Activated CD4-positive, alpha-beta memory T cell treated with anti-CD3 and anti-CD28 coated beads, Interleukin-2, amount 10 ng/mL, durations not matched to agents 7 days and 5 days (primary cell): ENCODE measurements at regions not wholly inside any gene's neighbourhood (a gene's known extent, or its start where the extent isn't known, plus 50 kb on each side); places are given as distances from the start of the nearest gene placed in this dataset.
"Not testable (repeated sequence)": the region's sequence is repeated elsewhere in the genome, so short reads cannot be mapped to it uniquely, and the experiment has no call there.

Experiments
- CTCF ChIA-PET: fragments of 350-600 bp; sonication (Branson Sonifier 250); formaldehyde crosslinking; loops from one replicate; lab custom pipeline; 2021; ENCODE audit warnings: antibody characterized with exemption, inconsistent platforms; lab: Charles Lee
- POLR2A ChIA-PET: fragments of 350-600 bp; sonication (Branson Sonifier 250); formaldehyde crosslinking; loops from one replicate; lab custom pipeline; 2021; ENCODE audit warnings: antibody characterized with exemption; lab: Charles Lee
- DNase-seq: peaks from one replicate; pipeline ENCODE4 v3.0.0-alpha.2; 2020
- H3K27ac Mint-ChIP-seq: one replicate; pipeline ENCODE4 v1.8.0; 2021; ENCODE audit warnings: mild to moderate bottlenecking, mixed read lengths
- H3K27me3 Mint-ChIP-seq: one replicate; pipeline ENCODE4 v1.8.0; 2021; ENCODE audit warnings: mixed read lengths
- H3K36me3 Mint-ChIP-seq: one replicate; pipeline ENCODE4 v1.8.0; 2021; ENCODE audit warnings: low read depth, mixed read lengths
- H3K4me1 Mint-ChIP-seq: one replicate; pipeline ENCODE4 v1.8.0; 2021; ENCODE audit warnings: mixed read lengths
- H3K4me3 Mint-ChIP-seq: one replicate; pipeline ENCODE4 v1.8.0; 2021; ENCODE audit warnings: mild to moderate bottlenecking, mixed read lengths
- H3K9me3 Mint-ChIP-seq: one replicate; pipeline ENCODE4 v1.8.0; 2021; ENCODE audit warnings: mixed read lengths

GRCh38 chr18:76618721-76619120, 123.7 kb upstream of the ZNF516 start:
- Mint-ChIP-seq H3K27ac (no peak overlapping the region), H3K27me3 (peaks cover 37% of the 10 kb centered on the region), H3K9me3 (no peaks in the 10 kb centered on the region), H3K4me1 (peaks cover 11% of the 10 kb centered on the region), H3K4me3 (no peak overlapping the region), H3K36me3 (no peaks in the 10 kb centered on the region)
- ChIA-PET CTCF (interaction anchor here (1.1 kb wide), 1 partner anchor 9 kb away, joined by 3 read pairs; no protein-coding TSS in a partner anchor), POLR2A (no interaction called here)
- no peak for DNase-seq

- H3K27ac Mint-ChIP-seq, result no peak overlapping the region
- no peaks in the 10 kb centered on the region for H3K36me3 Mint-ChIP-seq
- ChIA-PET POLR2A (no interaction called here), CTCF (no interaction called here)
- peaks cover under 1% of the 10 kb centered on the region for H3K9me3 Mint-ChIP-seq
- H3K27me3 Mint-ChIP-seq, result peaks cover 22% of the 10 kb centered on the region
- H3K4me1 Mint-ChIP-seq, result peaks cover 9% of the 10 kb centered on the region
- DNase-seq, result no peak
- H3K4me3 Mint-ChIP-seq, result no peak overlapping the region
These were observed 121.3 kb upstream of the ZNF516 start for GRCh38 chr18:76616373-76616772.

GRCh38 chr18:76615065-76615733, 120.2 kb upstream of the ZNF516 start:
- Mint-ChIP-seq H3K4me1 (peaks cover 1% of the 10 kb centered on the region), H3K9me3 (peaks cover 2% of the 10 kb centered on the region), H3K36me3 (no peaks in the 10 kb centered on the region), H3K4me3 (no peak overlapping the region), H3K27me3 (peaks cover 14% of the 10 kb centered on the region), H3K27ac (no peak overlapping the region)
- DNase-seq, result no peak
- CTCF ChIA-PET, result no interaction called here
- POLR2A ChIA-PET, result no interaction called here

- CTCF ChIA-PET, result no interaction called here
- Mint-ChIP-seq H3K4me1 (no peaks in the 10 kb centered on the region), H3K9me3 (peaks cover 2% of the 10 kb centered on the region), H3K27me3 (peaks cover 10% of the 10 kb centered on the region), H3K4me3 (no peak overlapping the region), H3K36me3 (no peaks in the 10 kb centered on the region), H3K27ac (no peak overlapping the region)
- POLR2A ChIA-PET, result no interaction called here
- DNase-seq, result no peak
These were observed 118.7 kb upstream of the ZNF516 start for GRCh38 chr18:76613755-76614120.

- no peak overlapping the region for H3K27ac Mint-ChIP-seq
- peaks cover 6% of the 10 kb centered on the region for H3K27me3 Mint-ChIP-seq
- POLR2A ChIA-PET, result no interaction called here
- CTCF ChIA-PET, result no interaction called here
- no peaks in the 10 kb centered on the region for H3K36me3 Mint-ChIP-seq
- H3K4me3 Mint-ChIP-seq, result no peak overlapping the region
- DNase-seq, result no peak
- H3K4me1 Mint-ChIP-seq, result no peaks in the 10 kb centered on the region
- H3K9me3 Mint-ChIP-seq, result peaks cover 2% of the 10 kb centered on the region
These were observed 118.2 kb upstream of the ZNF516 start for GRCh38 chr18:76613053-76613754.

- H3K4me3 Mint-ChIP-seq, H3K4me1 Mint-ChIP-seq, CTCF ChIA-PET: not testable (repeated sequence)
These were observed 116.7 kb upstream of the ZNF516 start for GRCh38 chr18:76611750-76612045.

GRCh38 chr18:76610933-76611749, 116.1 kb upstream of the ZNF516 start:
- DNase-seq, result no peak
- H3K27me3 Mint-ChIP-seq, result no peaks in the 10 kb centered on the region
- H3K27ac Mint-ChIP-seq, result no peak overlapping the region
- H3K4me1 Mint-ChIP-seq, result no peaks in the 10 kb centered on the region
- peaks cover 2% of the 10 kb centered on the region for H3K9me3 Mint-ChIP-seq
- no peak overlapping the region for H3K4me3 Mint-ChIP-seq
- ChIA-PET CTCF (interaction anchor here (1.5 kb wide), 1 partner anchor 8 kb away, joined by 3 read pairs; no protein-coding TSS in a partner anchor), POLR2A (no interaction called here)
- H3K36me3 Mint-ChIP-seq, result no peaks in the 10 kb centered on the region

More at GRCh38 chr18:76611750-76612045, 116.7 kb upstream of the ZNF516 start:
- H3K27me3 Mint-ChIP-seq, H3K36me3 Mint-ChIP-seq, H3K27ac Mint-ChIP-seq, DNase-seq, H3K9me3 Mint-ChIP-seq, POLR2A ChIA-PET: not testable (repeated sequence)

GRCh38 chr18:76610012-76610411, 115.0 kb upstream of the ZNF516 start:
- CTCF ChIA-PET, result interaction anchor here (1.5 kb wide), 1 partner anchor 9 kb away, joined by 3 read pairs; no protein-coding TSS in a partner anchor
- Mint-ChIP-seq H3K27me3 (no peaks in the 10 kb centered on the region), H3K4me3 (no peak overlapping the region), H3K36me3 (no peaks in the 10 kb centered on the region), H3K4me1 (no peaks in the 10 kb centered on the region), H3K27ac (no peak overlapping the region), H3K9me3 (peaks cover 2% of the 10 kb centered on the region)
- POLR2A ChIA-PET, result no interaction called here
- DNase-seq, result no peak

GRCh38 chr18:76605341-76605929, 110.4 kb upstream of the ZNF516 start:
- H3K27me3 Mint-ChIP-seq, result no peaks in the 10 kb centered on the region
- no peak overlapping the region for H3K4me3 Mint-ChIP-seq
- H3K9me3 Mint-ChIP-seq, result no peaks in the 10 kb centered on the region
- POLR2A ChIA-PET, result no interaction called here
- DNase-seq, result no peak
- H3K27ac Mint-ChIP-seq, result no peak overlapping the region
- H3K36me3 Mint-ChIP-seq, result no peaks in the 10 kb centered on the region
- no peaks in the 10 kb centered on the region for H3K4me1 Mint-ChIP-seq
- CTCF ChIA-PET, result no interaction called here

GRCh38 chr18:76604935-76605240, 109.8 kb upstream of the ZNF516 start:
- POLR2A ChIA-PET, result no interaction called here
- DNase-seq, result no peak
- H3K9me3 Mint-ChIP-seq, result no peaks in the 10 kb centered on the region
- H3K27ac Mint-ChIP-seq, result no peak overlapping the region
- no peaks in the 10 kb centered on the region for H3K4me1 Mint-ChIP-seq
- no peak overlapping the region for H3K4me3 Mint-ChIP-seq
- no peaks in the 10 kb centered on the region for H3K36me3 Mint-ChIP-seq
- CTCF ChIA-PET, result no interaction called here
- H3K27me3 Mint-ChIP-seq, result no peaks in the 10 kb centered on the region

- ChIA-PET CTCF (no interaction called here), POLR2A (no interaction called here)
- no peak for DNase-seq
- H3K27me3 Mint-ChIP-seq, result no peaks in the 10 kb centered on the region
- H3K4me1 Mint-ChIP-seq, result no peaks in the 10 kb centered on the region
- H3K9me3 Mint-ChIP-seq, result no peaks in the 10 kb centered on the region
- H3K36me3 Mint-ChIP-seq, result no peaks in the 10 kb centered on the region
- H3K4me3 Mint-ChIP-seq, result no peak overlapping the region
- H3K27ac Mint-ChIP-seq, result no peak overlapping the region
These were observed 109.3 kb upstream of the ZNF516 start for GRCh38 chr18:76604108-76604934.

GRCh38 chr18:76602191-76602590, 107.1 kb upstream of the ZNF516 start:
- Mint-ChIP-seq H3K4me1 (peaks cover 3% of the 10 kb centered on the region), H3K9me3 (no peaks in the 10 kb centered on the region), H3K36me3 (no peaks in the 10 kb centered on the region), H3K27ac (no peak overlapping the region), H3K4me3 (no peak overlapping the region), H3K27me3 (peaks cover 6% of the 10 kb centered on the region)
- no peak for DNase-seq
- CTCF ChIA-PET, result no interaction called here
- POLR2A ChIA-PET, result no interaction called here
